ENCODE measurements at regions not wholly inside any gene's neighbourhood (a gene's known extent, or its start where the extent isn't known, plus 50 kb on each side); places are given as distances from the start of the nearest gene placed in this dataset.

DNA sequence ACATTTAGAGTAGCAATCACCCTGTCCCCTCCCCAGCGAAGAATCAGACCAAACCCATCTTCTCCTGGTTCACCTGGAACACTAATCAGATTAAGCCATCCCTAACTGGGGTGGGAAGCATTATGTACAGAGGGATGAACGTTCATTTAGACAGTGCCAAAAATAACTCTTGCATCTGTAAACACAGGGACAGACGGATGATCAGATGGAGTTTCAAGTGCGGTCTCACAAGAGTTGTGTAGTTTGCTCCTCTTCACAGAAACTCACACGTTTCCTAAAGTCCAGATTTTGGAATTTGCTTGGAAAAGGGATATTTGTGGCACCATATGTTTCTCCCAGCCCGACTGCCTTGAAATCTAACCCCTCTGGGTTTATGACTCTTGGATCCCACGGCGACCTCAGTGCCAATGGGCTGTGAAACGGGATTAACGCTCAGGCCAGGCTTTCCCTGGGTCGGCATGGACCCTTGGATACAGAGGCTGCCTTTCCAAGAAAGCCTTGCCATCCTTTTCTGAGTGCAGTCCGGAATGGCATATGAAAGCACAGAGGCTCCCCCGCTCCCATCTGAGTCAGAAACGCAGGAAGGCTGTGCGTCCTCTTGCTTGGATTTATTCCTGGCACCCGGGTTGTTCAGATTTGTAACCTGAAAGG, 293.2 kb upstream of the HABP2 start:
- H3K36me3 ChIP-seq (ENCODE audit: low read depth), result no peaks in the 10 kb centered on the region
- CTCF ChIA-PET, result no interaction called here
- H3K4me3 ChIP-seq, result no peak overlapping the region
- TF ChIP-seq EZH2 (IDR thresholded peaks at IDR 0.05; ENCODE audit: low read depth), result no peak
- TF ChIP-seq, protein P1, sequence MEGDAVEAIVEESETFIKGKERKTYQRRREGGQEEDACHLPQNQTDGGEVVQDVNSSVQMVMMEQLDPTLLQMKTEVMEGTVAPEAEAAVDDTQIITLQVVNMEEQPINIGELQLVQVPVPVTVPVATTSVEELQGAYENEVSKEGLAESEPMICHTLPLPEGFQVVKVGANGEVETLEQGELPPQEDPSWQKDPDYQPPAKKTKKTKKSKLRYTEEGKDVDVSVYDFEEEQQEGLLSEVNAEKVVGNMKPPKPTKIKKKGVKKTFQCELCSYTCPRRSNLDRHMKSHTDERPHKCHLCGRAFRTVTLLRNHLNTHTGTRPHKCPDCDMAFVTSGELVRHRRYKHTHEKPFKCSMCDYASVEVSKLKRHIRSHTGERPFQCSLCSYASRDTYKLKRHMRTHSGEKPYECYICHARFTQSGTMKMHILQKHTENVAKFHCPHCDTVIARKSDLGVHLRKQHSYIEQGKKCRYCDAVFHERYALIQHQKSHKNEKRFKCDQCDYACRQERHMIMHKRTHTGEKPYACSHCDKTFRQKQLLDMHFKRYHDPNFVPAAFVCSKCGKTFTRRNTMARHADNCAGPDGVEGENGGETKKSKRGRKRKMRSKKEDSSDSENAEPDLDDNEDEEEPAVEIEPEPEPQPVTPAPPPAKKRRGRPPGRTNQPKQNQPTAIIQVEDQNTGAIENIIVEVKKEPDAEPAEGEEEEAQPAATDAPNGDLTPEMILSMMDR (conservative IDR thresholded peaks at IDR 0.05), result no peak
- H3K9me3 ChIP-seq (ENCODE audit: insufficient read depth, low read depth), result no peaks in the 10 kb centered on the region
- H2AFZ ChIP-seq, result no peak overlapping the region
- H3K79me2 ChIP-seq (ENCODE audit: low read depth), result no peaks in the 10 kb centered on the region
- no peaks in the 10 kb centered on the region for H3K27me3 ChIP-seq (ENCODE audit: insufficient read depth, low read depth)
- no peak overlapping the region for H3K27ac ChIP-seq
- intact Hi-C loops (cut with micrococcal nuclease; ENCODE audit: unreplicated experiment), result no loop called here
- H3K4me1 ChIP-seq (replicated peaks; ENCODE audit: insufficient read depth), result no peaks in the 10 kb centered on the region
- H3K9me2 ChIP-seq (ENCODE audit: insufficient read depth), result no peaks in the 10 kb centered on the region
- DNase-seq, result no peak
- no peak overlapping the region for H3K4me2 ChIP-seq
- no peaks in the 10 kb centered on the region for H4K20me1 ChIP-seq (ENCODE audit: insufficient read depth)
- POLR2A ChIA-PET (ENCODE audit: unreplicated experiment), result no interaction called here
- no TSS peak for BruUV-seq (replicated peaks)
- H3F3A ChIP-seq (ENCODE audit: insufficient read depth, low read depth), result no peaks in the 10 kb centered on the region

DNA sequence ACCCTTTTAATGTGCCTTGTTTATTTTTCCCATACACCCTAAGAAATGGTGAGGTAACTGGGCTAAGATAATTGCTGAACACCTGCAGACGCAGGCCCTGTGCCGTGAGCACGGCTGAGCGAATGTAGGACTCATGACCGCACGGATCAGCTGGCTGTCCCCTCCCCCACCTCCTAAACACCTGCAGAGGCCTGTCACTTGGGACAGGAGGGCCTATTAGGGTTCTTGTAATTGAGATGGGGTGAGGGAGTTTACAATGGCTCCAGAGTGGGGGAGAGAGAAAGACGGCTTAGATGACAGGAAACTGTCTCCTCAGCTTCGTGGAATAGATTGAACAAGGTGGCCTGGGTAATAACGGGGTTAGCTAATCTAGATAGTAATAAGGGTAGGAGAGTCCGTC, 291.7 kb upstream of the HABP2 start:
- no peaks in the 10 kb centered on the region for H4K20me1 ChIP-seq (ENCODE audit: insufficient read depth)
- ChIA-PET POLR2A (ENCODE audit: unreplicated experiment) (no interaction called here), CTCF (no interaction called here)
- H3K4me3 ChIP-seq, result no peak overlapping the region
- BruUV-seq (replicated peaks), result no TSS peak
- no peak for TF ChIP-seq EZH2 (IDR thresholded peaks at IDR 0.05; ENCODE audit: low read depth)
- TF ChIP-seq, protein P1 (conservative IDR thresholded peaks at IDR 0.05), result no peak
- no peak overlapping the region for H2AFZ ChIP-seq
- no peak overlapping the region for H3K4me2 ChIP-seq
- H3K36me3 ChIP-seq (ENCODE audit: low read depth), result no peaks in the 10 kb centered on the region
- no peak overlapping the region for H3K27ac ChIP-seq
- no peaks in the 10 kb centered on the region for H3K79me2 ChIP-seq (ENCODE audit: low read depth)
- H3F3A ChIP-seq (ENCODE audit: insufficient read depth, low read depth), result no peaks in the 10 kb centered on the region
- intact Hi-C loops (cut with micrococcal nuclease; ENCODE audit: unreplicated experiment), result no loop called here
- no peaks in the 10 kb centered on the region for H3K27me3 ChIP-seq (ENCODE audit: insufficient read depth, low read depth)
- H3K9me2 ChIP-seq (ENCODE audit: insufficient read depth), result no peaks in the 10 kb centered on the region
- H3K4me1 ChIP-seq (replicated peaks; ENCODE audit: insufficient read depth), result no peaks in the 10 kb centered on the region
- H3K9me3 ChIP-seq (ENCODE audit: insufficient read depth, low read depth), result no peaks in the 10 kb centered on the region
- DNase-seq, result no peak

DNA sequence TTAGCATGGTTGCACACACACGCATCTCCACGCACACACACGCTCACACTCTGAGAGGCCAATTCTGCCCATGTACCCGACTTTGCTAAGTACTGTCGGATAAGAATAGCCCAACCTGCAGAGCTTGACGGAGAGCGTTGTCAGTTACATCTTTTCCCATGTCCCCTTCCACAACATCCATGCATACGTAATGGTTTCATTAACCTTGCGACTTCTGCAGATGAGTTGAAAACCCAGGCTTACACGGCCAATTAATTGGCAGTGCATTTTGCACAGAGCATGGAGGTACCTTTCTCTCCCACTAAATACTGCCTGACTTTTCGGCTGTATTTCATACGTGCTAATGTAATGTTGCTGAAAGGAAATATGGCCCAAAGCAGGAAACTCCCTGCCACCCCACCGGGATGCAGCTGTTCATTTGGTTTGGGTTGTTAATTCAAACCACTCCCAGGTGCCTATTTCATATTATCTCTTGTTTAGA, 291.2 kb upstream of the HABP2 start:
- no peak overlapping the region for H2AFZ ChIP-seq
- DNase-seq, result no peak
- no peak overlapping the region for H3K4me3 ChIP-seq
- CTCF ChIA-PET, result no interaction called here
- no peaks in the 10 kb centered on the region for H3F3A ChIP-seq (ENCODE audit: insufficient read depth, low read depth)
- no peak for TF ChIP-seq EZH2 (IDR thresholded peaks at IDR 0.05; ENCODE audit: low read depth)
- TF ChIP-seq, protein P1 (conservative IDR thresholded peaks at IDR 0.05), result no peak
- intact Hi-C loops (cut with micrococcal nuclease; ENCODE audit: unreplicated experiment), result no loop called here
- no peaks in the 10 kb centered on the region for H3K9me3 ChIP-seq (ENCODE audit: insufficient read depth, low read depth)
- H3K36me3 ChIP-seq (ENCODE audit: low read depth), result no peaks in the 10 kb centered on the region
- POLR2A ChIA-PET (ENCODE audit: unreplicated experiment), result no interaction called here
- BruUV-seq (replicated peaks), result no TSS peak
- no peak overlapping the region for H3K27ac ChIP-seq
- no peaks in the 10 kb centered on the region for H4K20me1 ChIP-seq (ENCODE audit: insufficient read depth)
- H3K9me2 ChIP-seq (ENCODE audit: insufficient read depth), result no peaks in the 10 kb centered on the region
- no peaks in the 10 kb centered on the region for H3K27me3 ChIP-seq (ENCODE audit: insufficient read depth, low read depth)
- H3K4me2 ChIP-seq, result no peak overlapping the region
- no peaks in the 10 kb centered on the region for H3K4me1 ChIP-seq (replicated peaks; ENCODE audit: insufficient read depth)
- no peaks in the 10 kb centered on the region for H3K79me2 ChIP-seq (ENCODE audit: low read depth)

Data from PC-9 (cell line).